ENCODE measurements at regions not wholly inside any gene's neighbourhood (a gene's known extent, or its start where the extent isn't known, plus 50 kb on each side); places are given as distances from the start of the nearest gene placed in this dataset.
"Not testable (repeated sequence)": the region's sequence is repeated elsewhere in the genome, so short reads cannot be mapped to it uniquely, and the experiment has no call there.

- DNase-seq, result no peak
Measured at GRCh38 chr22:25488244-25489020, 76.0 kb upstream of the GRK3 start.

- no peak for DNase-seq
Measured at GRCh38 chr22:25489947-25490346, 74.5 kb upstream of the GRK3 start.

- no peak for DNase-seq
Measured at GRCh38 chr22:25490896-25491295, 73.6 kb upstream of the GRK3 start.

GRCh38 chr22:25492162-25492561, 72.3 kb upstream of the GRK3 start:
- DNase-seq, result no peak

GRCh38 chr22:25492841-25493734, 71.4 kb upstream of the GRK3 start:
- peak; percentile 28 for DNase-seq

GRCh38 chr22:25493794-25494193, 70.7 kb upstream of the GRK3 start:
- DNase-seq, result no peak

GRCh38 chr22:25494774-25495173, 69.7 kb upstream of the GRK3 start:
- DNase-seq, result no peak

- no peak for DNase-seq
Measured at GRCh38 chr22:25495285-25495684, 69.2 kb upstream of the GRK3 start.

GRCh38 chr22:25496396-25497064, 67.9 kb upstream of the GRK3 start:
- no peak for DNase-seq

GRCh38 chr22:25497181-25497641, 67.3 kb upstream of the GRK3 start:
- DNase-seq, result no peak

GRCh38 chr22:25497716-25498115, 66.8 kb upstream of the GRK3 start:
- no peak for DNase-seq

GRCh38 chr22:25500671-25501070, 63.8 kb upstream of the GRK3 start:
- DNase-seq, result not testable (repeated sequence)

- not testable (repeated sequence) for DNase-seq
Measured at GRCh38 chr22:25504017-25504416, 60.5 kb upstream of the GRK3 start.

GRCh38 chr22:25508161-25508560, 56.3 kb upstream of the GRK3 start:
- DNase-seq, result no peak

- DNase-seq, result no peak
Measured at GRCh38 chr22:25508761-25509321, 55.6 kb upstream of the GRK3 start.

- no peak for DNase-seq
Measured at GRCh38 chr22:25509374-25509791, 55.1 kb upstream of the GRK3 start.

- DNase-seq, result no peak
Measured at GRCh38 chr22:25510876-25511275, 53.6 kb upstream of the GRK3 start.

- DNase-seq, result no peak
Measured at GRCh38 chr22:25511725-25512124, 52.8 kb upstream of the GRK3 start.

- no peak for DNase-seq
Measured at GRCh38 chr22:25514436-25515180, 49.9 kb upstream of the GRK3 start.

All from skin of body (tissue), 1 donor.